H9 (cell line): ENCODE measurements at regions not wholly inside any gene's neighbourhood (a gene's known extent, or its start where the extent isn't known, plus 50 kb on each side); places are given as distances from the start of the nearest gene placed in this dataset.

ENCODE experiments used
- DNase-seq: peaks from one replicate; pipeline ENCODE4 v3.0.0-alpha.2; 2017
- H2AFZ ChIP-seq: one replicate; pipeline ENCODE4 v1.6.1; 2013; ENCODE audit warnings: mild to moderate bottlenecking, low read length, control low read depth, moderate library complexity
- H2AK5ac ChIP-seq: 2 replicates; pipeline ENCODE4 v1.6.1; 2013; ENCODE audit warnings: low read length, control low read depth, mixed read lengths; ENCODE audit not compliant: insufficient read length
- H2BK120ac ChIP-seq: one replicate; pipeline ENCODE4 v1.6.1; 2013; ENCODE audit warnings: low read depth, mild to moderate bottlenecking, low read length, control low read depth, inconsistent platforms; ENCODE audit not compliant: poor library complexity, severe bottlenecking
- H2BK12ac ChIP-seq: 2 replicates; pipeline ENCODE4 v1.6.1; 2013; ENCODE audit warnings: low read length, control low read depth, mixed read lengths, low read depth; ENCODE audit not compliant: insufficient read length
- H2BK15ac ChIP-seq: 2 replicates; pipeline ENCODE4 v1.6.1; 2013; ENCODE audit warnings: low read depth, low read length, control low read depth
- H2BK20ac ChIP-seq: one replicate; pipeline ENCODE4 v1.6.1; 2013; ENCODE audit warnings: low read depth, mild to moderate bottlenecking, low read length, control low read depth, inconsistent platforms; ENCODE audit not compliant: poor library complexity, severe bottlenecking
- H2BK5ac ChIP-seq: 2 replicates; pipeline ENCODE4 v1.6.1; 2013; ENCODE audit warnings: low read length, control low read depth, mixed read lengths; ENCODE audit not compliant: insufficient read length
- H3K14ac ChIP-seq: 2 replicates; pipeline ENCODE4 v1.6.1; 2013; ENCODE audit warnings: low read length, control low read depth; ENCODE audit not compliant: insufficient read depth
- H3K18ac ChIP-seq: 2 replicates; pipeline ENCODE4 v1.6.1; 2013; ENCODE audit warnings: low read depth, mild to moderate bottlenecking, mixed read lengths, low read length, control low read depth; ENCODE audit not compliant: insufficient read length
- H3K23ac ChIP-seq: 2 replicates; pipeline ENCODE4 v1.6.1; 2013; ENCODE audit warnings: low read length, control low read depth, mixed read lengths, low read depth; ENCODE audit not compliant: insufficient read length
- H3K23me2 ChIP-seq: 2 replicates; pipeline ENCODE4 v1.6.1; 2013; ENCODE audit warnings: low read depth, mild to moderate bottlenecking, mixed read lengths, low read length, control low read depth; ENCODE audit not compliant: insufficient read length, poor library complexity, severe bottlenecking
- H3K27ac ChIP-seq: 2 replicates; pipeline ENCODE4 v1.5.1; 2013; ENCODE audit warnings: low read length, control low read depth, mixed read lengths, low read depth; ENCODE audit not compliant: insufficient read length
- H3K27me3 ChIP-seq: 2 replicates; pipeline ENCODE4 v1.6.1; 2013; ENCODE audit warnings: low read length, control low read depth, inconsistent platforms; ENCODE audit not compliant: insufficient read depth
- H3K4ac ChIP-seq: 2 replicates; pipeline ENCODE4 v1.6.1; 2013; ENCODE audit warnings: low read depth, mild to moderate bottlenecking, control low read depth, inconsistent platforms, low read length, moderate library complexity
- H3K4me1 ChIP-seq: 2 replicates; pipeline ENCODE4 v1.6.1; 2013; ENCODE audit warnings: low read length, control low read depth, inconsistent platforms; ENCODE audit not compliant: insufficient read depth
- H3K4me2 ChIP-seq: 2 replicates; pipeline ENCODE4 v1.6.1; 2013; ENCODE audit warnings: low read length, control low read depth, mixed read lengths; ENCODE audit not compliant: insufficient read length, insufficient read depth
- H3K56ac ChIP-seq: 2 replicates; pipeline ENCODE4 v1.6.1; 2013; ENCODE audit warnings: low read depth, mild to moderate bottlenecking, mixed read lengths, low read length, control low read depth; ENCODE audit not compliant: insufficient read length
- H3K79me1 ChIP-seq: 2 replicates; pipeline ENCODE4 v1.6.1; 2013; ENCODE audit warnings: low read depth, mild to moderate bottlenecking, moderate library complexity, low read length, control low read depth, inconsistent platforms; ENCODE audit not compliant: insufficient read depth, poor library complexity, severe bottlenecking
- H3K79me2 ChIP-seq: 2 replicates; pipeline ENCODE4 v1.6.1; 2013; ENCODE audit warnings: low read length, control low read depth, inconsistent platforms; ENCODE audit not compliant: insufficient read depth
- H3K9ac ChIP-seq: 2 replicates; pipeline ENCODE4 v1.6.1; 2013; ENCODE audit warnings: low read length, control low read depth, mixed read lengths; ENCODE audit not compliant: insufficient read length; ENCODE audit errors: extremely low read depth
- H3K9me3 ChIP-seq: one replicate; pipeline ENCODE4 v1.6.1; 2013; ENCODE audit warnings: low read depth, low read length, inconsistent platforms; ENCODE audit not compliant: control insufficient read depth
- H3T11ph ChIP-seq: one replicate; pipeline ENCODE4 v1.6.1; 2013; ENCODE audit warnings: mild to moderate bottlenecking, low read length, control low read depth, inconsistent platforms
- H4K20me1 ChIP-seq: one replicate; pipeline ENCODE4 v1.6.1; 2013; ENCODE audit not compliant: control insufficient read depth, insufficient read length, insufficient read depth
- H4K5ac ChIP-seq: 2 replicates; pipeline ENCODE4 v1.6.1; 2013; ENCODE audit warnings: low read depth, mild to moderate bottlenecking, mixed read lengths, low read length, control low read depth; ENCODE audit not compliant: insufficient read length
- H4K8ac ChIP-seq: replicated peaks from 2 replicates; pipeline ENCODE4 v1.6.1; 2013; ENCODE audit warnings: low read length, control low read depth, mixed read lengths, low read depth; ENCODE audit not compliant: insufficient read length
- H4K91ac ChIP-seq: 2 replicates; pipeline ENCODE4 v1.6.1; 2013; ENCODE audit warnings: low read depth, mild to moderate bottlenecking, moderate library complexity, mixed read lengths, low read length, control low read depth; ENCODE audit not compliant: insufficient read length
- H3K27ac Mint-ChIP-seq, 3 experiments: 2 replicates in 2 of 3; 3 replicates in 1 of 3; pipeline ENCODE4 v1.8.0; 2020 to 2021; ENCODE audit warnings: mixed read lengths in 3 of 3, mild to moderate bottlenecking in 1 of 3, moderate library complexity in 1 of 3
- H3K27me3 Mint-ChIP-seq: 2 replicates; pipeline ENCODE4 v1.8.0; 2021; ENCODE audit warnings: low read depth, mild to moderate bottlenecking, moderate library complexity, mixed read lengths
- H3K36me3 Mint-ChIP-seq, 3 experiments: 2 replicates in 2 of 3; 3 replicates in 1 of 3; pipeline ENCODE4 v1.8.0; 2020 to 2021; ENCODE audit warnings: low read depth in 3 of 3, mixed read lengths in 3 of 3; ENCODE audit not compliant: insufficient read depth in 1 of 3
- H3K4me1 Mint-ChIP-seq, 2 experiments: 2 replicates each; pipeline ENCODE4 v1.8.0; 2020; ENCODE audit warnings: mixed read lengths in 2 of 2
- H3K4me3 Mint-ChIP-seq, 2 experiments: 2 replicates in 1 of 2; 3 replicates in 1 of 2; pipeline ENCODE4 v1.8.0; 2020 to 2021; ENCODE audit warnings: mild to moderate bottlenecking in 2 of 2, mixed read lengths in 2 of 2, moderate library complexity in 1 of 2
- H3K9me3 Mint-ChIP-seq, 2 experiments: 2 replicates in 1 of 2; 3 replicates in 1 of 2; pipeline ENCODE4 v1.8.0; 2020; ENCODE audit warnings: mild to moderate bottlenecking in 2 of 2, mixed read lengths in 2 of 2, moderate library complexity in 1 of 2
- CTCF ChIP-seq: fragments of 200-600 bp; sonication (generic); conservative IDR thresholded peaks from 3 replicates; pipeline ENCODE4 v1.8.0; 2021; ENCODE audit warnings: antibody characterized with exemption, mild to moderate bottlenecking
- WGBS: extraction: QIAGEN DNeasy Blood & Tissue Kit; methylation state at CpG from one replicate; pipeline ENCODE4 v1.1.7; 2013; ENCODE audit warnings: missing lambda C conversion rate, low lambda C conversion rate, mixed read lengths; ENCODE audit not compliant: insufficient read length; ENCODE audit errors: extremely low coverage; 5-methylcytosine and 5-hydroxymethylcytosine counted together

- Mint-ChIP-seq H3K27me3 (no peaks in the 10 kb centered on the region), H3K36me3 (peaks cover 2 to 20% (median 2%) of the 10 kb centered on the region in 3 experiments; a peak in 5 of 7 replicates), H3K4me3 (no peak overlapping the region), H3K4me1 (no peaks in the 10 kb centered on the region), H3K9me3 (peaks cover 5 to 19% of the 10 kb centered on the region in 2 experiments; a peak in 4 of 5 replicates), H3K27ac (no peak overlapping the region)
- no peak overlapping the region for H3T11ph ChIP-seq
- H3K9me3 ChIP-seq: no peaks in the 10 kb centered on the region
- no peaks in the 10 kb centered on the region for H3K79me1 ChIP-seq
- no peaks in the 10 kb centered on the region for H3K79me2 ChIP-seq
- H3K4me1 ChIP-seq: no peaks in the 10 kb centered on the region
- H4K8ac ChIP-seq: no peak overlapping the region
- no peak overlapping the region for H3K56ac ChIP-seq
- DNase-seq: no peak
- no peak overlapping the region for H2BK15ac ChIP-seq
- H3K14ac ChIP-seq: no peak overlapping the region
- no peaks in the 10 kb centered on the region for H3K27me3 ChIP-seq
- no peak overlapping the region for H2AFZ ChIP-seq
- no peak overlapping the region for H4K5ac ChIP-seq
- no peak overlapping the region for H3K18ac ChIP-seq
- no peak overlapping the region for H3K4me2 ChIP-seq
- H2BK12ac ChIP-seq: no peak overlapping the region
- H3K27ac ChIP-seq: no peak overlapping the region
- WGBS: no CpG with 5 or more reads among the region's 3 CpGs
- H2BK120ac ChIP-seq: no peak overlapping the region
- no peak overlapping the region for H2AK5ac ChIP-seq
- no peak overlapping the region for H4K91ac ChIP-seq
- no peak for TF ChIP-seq CTCF
- H4K20me1 ChIP-seq: no peaks in the 10 kb centered on the region
- H3K9ac ChIP-seq: no peak overlapping the region
- H2BK5ac ChIP-seq: no peak overlapping the region
- no peaks in the 10 kb centered on the region for H3K23me2 ChIP-seq
- no peak overlapping the region for H3K23ac ChIP-seq
- H3K4ac ChIP-seq: no peak overlapping the region
- H2BK20ac ChIP-seq: no peak overlapping the region
Observed at GRCh38 chr6:141607956-141608355, 524.8 kb upstream of the GJE1 start.
